22Rv1 (cell line): ENCODE measurements at regions not wholly inside any gene's neighbourhood (a gene's known extent, or its start where the extent isn't known, plus 50 kb on each side); places are given as distances from the start of the nearest gene placed in this dataset.

ENCODE experiments used
- ZFX ChIP-seq: fragments of 450-650 bp; IDR thresholded peaks from 2 replicates; pipeline ENCODE4 v1.6.1; 2017; ENCODE audit warnings: antibody characterized with exemption, borderline replicate concordance
- TF ChIP-seq, protein P1 (sequence below): fragments of 450-650 bp; IDR thresholded peaks from 2 replicates; pipeline ENCODE4 v1.5.1; 2017; ENCODE audit warnings: mild to moderate bottlenecking

DNA sequence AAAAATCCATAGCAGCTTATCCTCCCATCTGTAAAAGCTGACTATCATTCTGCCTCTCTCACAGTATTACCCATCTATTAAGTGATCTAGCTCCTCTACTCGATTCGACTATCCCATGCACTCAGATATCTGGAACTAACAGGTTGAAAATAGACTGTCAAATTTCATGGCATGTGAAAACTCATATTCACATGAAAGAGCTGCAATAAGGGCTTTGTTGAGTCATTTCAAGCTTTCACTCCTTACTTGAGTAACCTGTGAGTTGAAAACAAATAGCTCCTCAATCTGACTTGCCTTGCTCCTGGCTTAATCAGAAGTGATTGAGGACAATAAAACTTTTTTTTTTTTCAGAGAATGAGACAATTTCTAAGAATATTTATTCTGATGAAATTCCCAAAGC, 192.4 kb upstream of the ERBB4 start:
- TF ChIP-seq, protein P1, sequence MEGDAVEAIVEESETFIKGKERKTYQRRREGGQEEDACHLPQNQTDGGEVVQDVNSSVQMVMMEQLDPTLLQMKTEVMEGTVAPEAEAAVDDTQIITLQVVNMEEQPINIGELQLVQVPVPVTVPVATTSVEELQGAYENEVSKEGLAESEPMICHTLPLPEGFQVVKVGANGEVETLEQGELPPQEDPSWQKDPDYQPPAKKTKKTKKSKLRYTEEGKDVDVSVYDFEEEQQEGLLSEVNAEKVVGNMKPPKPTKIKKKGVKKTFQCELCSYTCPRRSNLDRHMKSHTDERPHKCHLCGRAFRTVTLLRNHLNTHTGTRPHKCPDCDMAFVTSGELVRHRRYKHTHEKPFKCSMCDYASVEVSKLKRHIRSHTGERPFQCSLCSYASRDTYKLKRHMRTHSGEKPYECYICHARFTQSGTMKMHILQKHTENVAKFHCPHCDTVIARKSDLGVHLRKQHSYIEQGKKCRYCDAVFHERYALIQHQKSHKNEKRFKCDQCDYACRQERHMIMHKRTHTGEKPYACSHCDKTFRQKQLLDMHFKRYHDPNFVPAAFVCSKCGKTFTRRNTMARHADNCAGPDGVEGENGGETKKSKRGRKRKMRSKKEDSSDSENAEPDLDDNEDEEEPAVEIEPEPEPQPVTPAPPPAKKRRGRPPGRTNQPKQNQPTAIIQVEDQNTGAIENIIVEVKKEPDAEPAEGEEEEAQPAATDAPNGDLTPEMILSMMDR, result no peak
- TF ChIP-seq ZFX, result no peak
